HUES48 (cell line): ENCODE measurements at regions not wholly inside any gene's neighbourhood (a gene's known extent, or its start where the extent isn't known, plus 50 kb on each side); places are given as distances from the start of the nearest gene placed in this dataset.

Source experiments
- H3K27ac ChIP-seq: one replicate; pipeline ENCODE4 v1.7.0; 2013; ENCODE audit warnings: low read depth, low read length, inconsistent platforms
- H3K27me3 ChIP-seq: 2 replicates; pipeline ENCODE4 v1.6.1; 2013; ENCODE audit warnings: mild to moderate bottlenecking, low read length; ENCODE audit not compliant: control insufficient read depth, insufficient read depth
- H3K36me3 ChIP-seq: 2 replicates; pipeline ENCODE4 v1.6.1; 2013; ENCODE audit warnings: low read length; ENCODE audit not compliant: control insufficient read depth, insufficient read depth
- H3K4me1 ChIP-seq: 2 replicates; pipeline ENCODE4 v1.6.1; 2013; ENCODE audit warnings: mild to moderate bottlenecking, low read length; ENCODE audit not compliant: control insufficient read depth, insufficient read depth
- H3K4me3 ChIP-seq: 2 replicates; pipeline ENCODE4 v1.5.1; 2013; ENCODE audit warnings: mild to moderate bottlenecking, low read depth, low read length
- H3K9ac ChIP-seq: 2 replicates; pipeline ENCODE4 v1.6.1; 2013; ENCODE audit warnings: mild to moderate bottlenecking, low read depth, low read length, moderate library complexity
- H3K9me3 ChIP-seq: 2 replicates; pipeline ENCODE4 v1.6.1; 2013; ENCODE audit warnings: low read length; ENCODE audit not compliant: control insufficient read depth, insufficient read depth

- Histone ChIP-seq H3K9ac (no peak overlapping the region), H3K27me3 (no peaks in the 10 kb centered on the region), H3K4me1 (no peaks in the 10 kb centered on the region), H3K27ac (no peak overlapping the region), H3K36me3 (no peaks in the 10 kb centered on the region), H3K4me3 (no peak overlapping the region), H3K9me3 (no peaks in the 10 kb centered on the region)
Measured at GRCh38 chr17:52298881-52299280, 140.4 kb upstream of the CA10 start.

- Histone ChIP-seq H3K4me1 (no peaks in the 10 kb centered on the region), H3K9me3 (no peaks in the 10 kb centered on the region), H3K4me3 (no peak overlapping the region), H3K27me3 (no peaks in the 10 kb centered on the region), H3K36me3 (no peaks in the 10 kb centered on the region), H3K9ac (no peak overlapping the region), H3K27ac (no peak overlapping the region)
Measured at GRCh38 chr17:52297230-52298010, 138.9 kb upstream of the CA10 start.

- H3K36me3 ChIP-seq, result no peaks in the 10 kb centered on the region
- no peak overlapping the region for H3K9ac ChIP-seq
- H3K9me3 ChIP-seq, result no peaks in the 10 kb centered on the region
- H3K4me1 ChIP-seq, result no peaks in the 10 kb centered on the region
- no peak overlapping the region for H3K27ac ChIP-seq
- no peaks in the 10 kb centered on the region for H3K27me3 ChIP-seq
- no peak overlapping the region for H3K4me3 ChIP-seq
Measured at GRCh38 chr17:52294301-52294700, 135.8 kb upstream of the CA10 start.

- no peak overlapping the region for H3K9ac ChIP-seq
- no peaks in the 10 kb centered on the region for H3K27me3 ChIP-seq
- no peaks in the 10 kb centered on the region for H3K36me3 ChIP-seq
- H3K4me3 ChIP-seq, result no peak overlapping the region
- H3K9me3 ChIP-seq, result no peaks in the 10 kb centered on the region
- H3K4me1 ChIP-seq, result no peaks in the 10 kb centered on the region
- no peak overlapping the region for H3K27ac ChIP-seq
Measured at GRCh38 chr17:52287611-52288010, 129.1 kb upstream of the CA10 start.

GRCh38 chr17:52283872-52284271, 125.4 kb upstream of the CA10 start:
- Histone ChIP-seq H3K9me3 (no peaks in the 10 kb centered on the region), H3K27ac (no peak overlapping the region), H3K4me1 (no peaks in the 10 kb centered on the region), H3K9ac (no peak overlapping the region), H3K36me3 (no peaks in the 10 kb centered on the region), H3K27me3 (no peaks in the 10 kb centered on the region), H3K4me3 (no peak overlapping the region)

GRCh38 chr17:52276381-52277008, 118.0 kb upstream of the CA10 start:
- no peaks in the 10 kb centered on the region for H3K4me1 ChIP-seq

GRCh38 chr17:52271781-52272180, 113.3 kb upstream of the CA10 start:
- no peak overlapping the region for H3K27ac ChIP-seq
- H3K4me3 ChIP-seq, result no peak overlapping the region
- no peaks in the 10 kb centered on the region for H3K9me3 ChIP-seq
- no peak overlapping the region for H3K9ac ChIP-seq
- H3K4me1 ChIP-seq, result no peaks in the 10 kb centered on the region
- H3K36me3 ChIP-seq, result no peaks in the 10 kb centered on the region
- no peaks in the 10 kb centered on the region for H3K27me3 ChIP-seq

More at GRCh38 chr17:52276381-52277008, 118.0 kb upstream of the CA10 start:
- Histone ChIP-seq H3K27me3 (no peaks in the 10 kb centered on the region), H3K9me3 (no peaks in the 10 kb centered on the region), H3K27ac (no peak overlapping the region), H3K4me3 (no peak overlapping the region), H3K36me3 (no peaks in the 10 kb centered on the region), H3K9ac (no peak overlapping the region)

- Histone ChIP-seq H3K27ac (no peak overlapping the region), H3K9me3 (no peaks in the 10 kb centered on the region), H3K36me3 (no peaks in the 10 kb centered on the region), H3K4me3 (no peak overlapping the region), H3K9ac (no peak overlapping the region), H3K27me3 (no peaks in the 10 kb centered on the region), H3K4me1 (peaks cover 5% of the 10 kb centered on the region)
Measured at GRCh38 chr17:52255347-52255746, 96.8 kb upstream of the CA10 start.

- no peaks in the 10 kb centered on the region for H3K4me1 ChIP-seq
- H3K27ac ChIP-seq, result no peak overlapping the region
- no peaks in the 10 kb centered on the region for H3K36me3 ChIP-seq
- H3K9ac ChIP-seq, result no peak overlapping the region
- H3K4me3 ChIP-seq, result no peak overlapping the region
- H3K9me3 ChIP-seq, result no peaks in the 10 kb centered on the region
- H3K27me3 ChIP-seq, result no peaks in the 10 kb centered on the region
Measured at GRCh38 chr17:52244689-52245088, 86.2 kb upstream of the CA10 start.

- H3K9me3 ChIP-seq, result no peaks in the 10 kb centered on the region
- H3K4me3 ChIP-seq, result no peak overlapping the region
- H3K27me3 ChIP-seq, result no peaks in the 10 kb centered on the region
- H3K4me1 ChIP-seq, result no peaks in the 10 kb centered on the region
- no peak overlapping the region for H3K9ac ChIP-seq
- H3K36me3 ChIP-seq, result no peaks in the 10 kb centered on the region
- H3K27ac ChIP-seq, result no peak overlapping the region
Measured at GRCh38 chr17:52242268-52242667, 83.8 kb upstream of the CA10 start.

- H3K4me1 ChIP-seq, result no peaks in the 10 kb centered on the region
- no peak overlapping the region for H3K4me3 ChIP-seq
- no peaks in the 10 kb centered on the region for H3K36me3 ChIP-seq
- no peaks in the 10 kb centered on the region for H3K27me3 ChIP-seq
- H3K9ac ChIP-seq, result no peak overlapping the region
- no peaks in the 10 kb centered on the region for H3K9me3 ChIP-seq
- H3K27ac ChIP-seq, result no peak overlapping the region
Measured at GRCh38 chr17:52237151-52237550, 78.6 kb upstream of the CA10 start.
